Neural progenitor cell (in vitro differentiated cells): ENCODE measurements at regions not wholly inside any gene's neighbourhood (a gene's known extent, or its start where the extent isn't known, plus 50 kb on each side); places are given as distances from the start of the nearest gene placed in this dataset.

Experiments
- DNase-seq: peaks from one replicate; pipeline ENCODE4 v3.0.0-alpha.2; 2016; ENCODE audit warnings: low spot score
- H2AFZ ChIP-seq: fragments of 200-600 bp; sonication (generic); replicated peaks from 2 replicates; pipeline ENCODE4 v1.6.1; 2016; ENCODE audit warnings: antibody characterized with exemption
- H3F3A ChIP-seq: fragments of 200-600 bp; sonication (generic); 2 replicates; pipeline ENCODE4 v1.6.1; 2016; ENCODE audit warnings: antibody characterized with exemption, low read depth
- H3K27ac ChIP-seq: fragments of 200-600 bp; sonication (generic); 2 replicates; pipeline ENCODE4 v1.5.1; 2016; ENCODE audit warnings: mild to moderate bottlenecking
- H3K27me3 ChIP-seq: fragments of 200-600 bp; sonication (generic); 2 replicates; pipeline ENCODE4 v1.6.1; 2016; ENCODE audit warnings: mild to moderate bottlenecking, moderate library complexity
- H3K36me3 ChIP-seq: fragments of 200-600 bp; sonication (generic); 2 replicates; pipeline ENCODE4 v1.5.1; 2016
- H3K4me1 ChIP-seq: fragments of 200-600 bp; sonication (generic); 2 replicates; pipeline ENCODE4 v1.6.1; 2016; ENCODE audit warnings: mixed run types
- H3K4me2 ChIP-seq: fragments of 200-600 bp; sonication (generic); 2 replicates; pipeline ENCODE4 v1.6.1; 2016
- H3K4me3 ChIP-seq: fragments of 200-600 bp; sonication (generic); 2 replicates; pipeline ENCODE4 v1.5.1; 2016
- H3K79me2 ChIP-seq: fragments of 200-600 bp; sonication (generic); 2 replicates; pipeline ENCODE4 v1.6.1; 2016; ENCODE audit warnings: low read depth
- H3K9ac ChIP-seq: fragments of 200-600 bp; sonication (generic); 2 replicates; pipeline ENCODE4 v1.6.1; 2016
- H3K9me3 ChIP-seq: fragments of 200-600 bp; sonication (generic); 2 replicates; pipeline ENCODE4 v1.5.1; 2016; ENCODE audit warnings: low read depth
- H4K20me1 ChIP-seq: fragments of 200-600 bp; sonication (generic); 2 replicates; pipeline ENCODE4 v1.6.1; 2016; ENCODE audit warnings: low read depth
- H3K27ac Mint-ChIP-seq: 3 replicates; pipeline ENCODE4 v1.8.0; 2021; ENCODE audit warnings: mixed read lengths
- H3K27me3 Mint-ChIP-seq: 2 replicates; pipeline ENCODE4 v1.8.0; 2022; ENCODE audit warnings: low read depth, mild to moderate bottlenecking, inconsistent platforms, moderate library complexity, mixed read lengths; ENCODE audit not compliant: insufficient read depth
- H3K36me3 Mint-ChIP-seq: 3 replicates; pipeline ENCODE4 v1.8.0; 2021; ENCODE audit warnings: mixed read lengths
- H3K4me1 Mint-ChIP-seq: 3 replicates; pipeline ENCODE4 v1.8.0; 2021; ENCODE audit warnings: mixed read lengths
- H3K4me3 Mint-ChIP-seq: 3 replicates; pipeline ENCODE4 v1.8.0; 2021; ENCODE audit warnings: mild to moderate bottlenecking, moderate library complexity, mixed read lengths
- H3K9me3 Mint-ChIP-seq: 3 replicates; pipeline ENCODE4 v1.8.0; 2020; ENCODE audit warnings: mixed read lengths
- EZH2 ChIP-seq: fragments of 200-600 bp; sonication (generic); IDR thresholded peaks from 2 replicates; pipeline ENCODE4 v1.6.1; 2017; ENCODE audit warnings: antibody characterized with exemption, mild to moderate bottlenecking, moderate library complexity
- EZH2phosphoT487 ChIP-seq: fragments of 200-600 bp; sonication (generic); IDR thresholded peaks from 2 replicates; pipeline ENCODE4 v1.6.1; 2017; ENCODE audit warnings: antibody characterized with exemption
- TF ChIP-seq, protein P1 (sequence below): fragments of 200-600 bp; sonication (generic); IDR thresholded peaks from 2 replicates; pipeline ENCODE4 v1.5.1; 2017; ENCODE audit warnings: antibody characterized with exemption, mild to moderate bottlenecking

DNA sequence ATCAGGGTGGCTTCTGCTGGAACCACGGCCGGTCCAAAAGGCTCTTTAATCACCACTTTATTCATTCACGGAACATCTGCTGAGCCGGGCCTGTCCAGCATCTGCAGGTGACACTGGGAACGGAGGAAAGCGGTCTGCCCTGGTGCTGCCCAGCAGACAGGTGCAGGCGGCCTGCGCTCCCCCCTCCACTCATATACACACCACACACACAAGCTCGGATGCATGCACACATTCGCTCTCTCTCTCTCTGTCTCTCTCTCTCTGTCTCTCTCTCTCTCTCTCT, 736.9 kb downstream of the BRD1 start:
- H3K9ac ChIP-seq, result no peak overlapping the region
- no peak overlapping the region for H3K4me2 ChIP-seq
- Mint-ChIP-seq H3K36me3 (no peaks in the 10 kb centered on the region), H3K27ac (no peak overlapping the region), H3K4me3 (no peak overlapping the region), H3K27me3 (peaks cover 12% of the 10 kb centered on the region), H3K4me1 (peaks cover 5% of the 10 kb centered on the region), H3K9me3 (no peaks in the 10 kb centered on the region)
- no peak for DNase-seq
- no peaks in the 10 kb centered on the region for H3K9me3 ChIP-seq
- no peak overlapping the region for H3K4me3 ChIP-seq
- no peaks in the 10 kb centered on the region for H3F3A ChIP-seq
- no peak overlapping the region for H2AFZ ChIP-seq
- TF ChIP-seq EZH2phosphoT487 (no peak), EZH2 (no peak)
- TF ChIP-seq, protein P1, sequence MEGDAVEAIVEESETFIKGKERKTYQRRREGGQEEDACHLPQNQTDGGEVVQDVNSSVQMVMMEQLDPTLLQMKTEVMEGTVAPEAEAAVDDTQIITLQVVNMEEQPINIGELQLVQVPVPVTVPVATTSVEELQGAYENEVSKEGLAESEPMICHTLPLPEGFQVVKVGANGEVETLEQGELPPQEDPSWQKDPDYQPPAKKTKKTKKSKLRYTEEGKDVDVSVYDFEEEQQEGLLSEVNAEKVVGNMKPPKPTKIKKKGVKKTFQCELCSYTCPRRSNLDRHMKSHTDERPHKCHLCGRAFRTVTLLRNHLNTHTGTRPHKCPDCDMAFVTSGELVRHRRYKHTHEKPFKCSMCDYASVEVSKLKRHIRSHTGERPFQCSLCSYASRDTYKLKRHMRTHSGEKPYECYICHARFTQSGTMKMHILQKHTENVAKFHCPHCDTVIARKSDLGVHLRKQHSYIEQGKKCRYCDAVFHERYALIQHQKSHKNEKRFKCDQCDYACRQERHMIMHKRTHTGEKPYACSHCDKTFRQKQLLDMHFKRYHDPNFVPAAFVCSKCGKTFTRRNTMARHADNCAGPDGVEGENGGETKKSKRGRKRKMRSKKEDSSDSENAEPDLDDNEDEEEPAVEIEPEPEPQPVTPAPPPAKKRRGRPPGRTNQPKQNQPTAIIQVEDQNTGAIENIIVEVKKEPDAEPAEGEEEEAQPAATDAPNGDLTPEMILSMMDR, result no peak
- no peak overlapping the region for H3K27ac ChIP-seq
- H3K79me2 ChIP-seq, result no peaks in the 10 kb centered on the region
- no peaks in the 10 kb centered on the region for H3K4me1 ChIP-seq
- no peaks in the 10 kb centered on the region for H3K27me3 ChIP-seq
- H4K20me1 ChIP-seq, result no peaks in the 10 kb centered on the region
- no peaks in the 10 kb centered on the region for H3K36me3 ChIP-seq

DNA sequence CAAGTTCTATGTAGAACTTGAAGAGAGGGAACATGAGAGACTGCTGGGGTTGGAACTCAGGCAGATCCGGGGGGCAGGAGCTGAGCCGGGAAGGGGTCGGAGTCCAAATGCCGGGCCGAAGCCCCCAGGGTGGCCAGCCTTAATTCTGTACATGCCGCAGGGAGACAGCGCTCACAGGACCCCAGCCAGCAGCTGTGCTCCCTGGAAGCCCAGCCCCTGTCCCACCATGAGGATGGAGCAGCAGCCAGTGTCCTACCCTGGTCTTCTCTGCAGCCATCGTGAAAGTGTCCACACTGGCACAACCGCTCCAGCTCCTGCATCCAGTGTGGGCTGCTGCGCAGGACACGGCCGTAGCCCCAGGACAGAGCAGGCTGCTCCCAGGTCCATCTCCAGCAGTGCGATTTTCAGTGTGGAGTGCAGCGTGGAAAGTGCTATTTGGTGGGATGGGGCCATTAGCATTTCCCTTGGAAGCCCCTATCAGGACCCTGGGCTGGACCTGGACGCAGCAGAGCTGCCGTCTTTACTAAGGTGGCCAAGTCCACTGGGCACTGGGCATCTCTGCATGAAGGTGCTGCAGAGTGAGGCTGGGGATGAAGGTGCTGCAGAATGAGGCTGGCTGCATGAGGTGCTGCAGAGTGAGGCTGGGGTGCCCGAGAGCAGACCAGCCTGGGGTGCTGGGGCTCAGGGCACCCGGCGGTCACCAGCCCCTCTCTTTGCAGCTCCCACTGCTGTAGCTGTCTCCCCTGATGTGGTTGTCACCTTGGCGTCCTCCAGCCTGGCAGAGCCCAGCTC, 737.4 kb downstream of the BRD1 start:
- Histone ChIP-seq H3K9me3 (no peaks in the 10 kb centered on the region), H3K79me2 (no peaks in the 10 kb centered on the region), H3K4me1 (no peaks in the 10 kb centered on the region), H3F3A (no peaks in the 10 kb centered on the region), H3K27ac (no peak overlapping the region), H4K20me1 (no peaks in the 10 kb centered on the region), H3K4me3 (no peak overlapping the region), H3K4me2 (no peak overlapping the region), H3K36me3 (no peaks in the 10 kb centered on the region), H2AFZ (no peak overlapping the region), H3K9ac (no peak overlapping the region), H3K27me3 (no peaks in the 10 kb centered on the region)
- Mint-ChIP-seq H3K9me3 (no peaks in the 10 kb centered on the region), H3K27ac (no peak overlapping the region), H3K36me3 (no peaks in the 10 kb centered on the region), H3K4me3 (no peak overlapping the region), H3K27me3 (peaks cover 12% of the 10 kb centered on the region), H3K4me1 (peaks cover 5% of the 10 kb centered on the region)
- TF ChIP-seq EZH2 (no peak), EZH2phosphoT487 (no peak)
- TF ChIP-seq, protein P1, result no peak
- no peak for DNase-seq

DNA sequence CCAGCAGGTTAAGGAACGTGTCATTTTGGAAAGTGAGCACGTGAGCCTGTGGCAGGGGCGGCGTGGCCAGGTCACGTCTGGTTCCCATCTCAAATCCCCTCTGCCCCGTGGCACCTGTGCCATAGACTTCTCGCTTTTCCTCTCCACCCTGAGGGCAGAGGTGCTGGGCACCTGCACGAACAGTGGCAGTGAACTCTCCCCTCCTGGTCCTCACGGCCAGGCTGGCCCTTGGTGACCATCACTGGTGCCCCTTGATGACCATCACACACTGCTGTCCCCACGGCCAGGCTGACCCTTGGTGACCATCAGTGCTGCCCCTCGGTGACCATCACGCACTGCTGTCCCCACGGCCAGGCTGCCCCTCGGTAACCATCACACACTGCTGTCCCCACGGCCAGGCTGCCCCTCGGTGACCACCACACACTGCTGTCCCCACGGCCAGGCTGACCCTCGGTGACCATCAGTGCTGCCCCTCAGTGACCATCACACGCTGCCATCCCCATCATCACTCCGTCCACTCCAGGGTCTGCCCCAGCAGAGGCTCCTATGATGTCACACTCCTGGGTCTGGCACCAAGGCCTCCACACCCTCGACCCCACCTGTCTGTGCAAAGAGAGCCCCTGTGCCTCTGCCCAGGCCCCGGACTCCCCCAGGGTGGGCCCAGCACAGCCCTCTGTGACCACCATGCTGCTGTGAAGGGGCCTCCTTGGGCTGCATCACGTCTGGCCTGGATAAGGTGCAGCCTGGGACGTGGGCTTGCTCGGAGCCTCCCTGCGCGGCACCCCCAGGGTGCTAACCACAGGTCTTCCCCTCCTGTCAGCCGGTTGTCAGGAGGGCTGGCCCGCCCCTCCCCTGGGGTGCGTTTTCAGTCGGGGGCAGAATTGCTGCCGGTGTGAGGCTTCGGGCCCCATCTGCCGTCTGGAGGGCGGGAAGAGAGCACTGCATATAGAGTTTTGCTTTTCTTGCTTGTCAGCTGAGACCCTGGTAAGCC, 738.6 kb downstream of the BRD1 start:
- H3K27me3 Mint-ChIP-seq, result peaks cover 14% of the 10 kb centered on the region

More for the DNA sequence above, 738.6 kb downstream of the BRD1 start:
- TF ChIP-seq EZH2, result no peak
- no peak for TF ChIP-seq EZH2phosphoT487
- TF ChIP-seq, protein P1, result no peak
- DNase-seq, result no peak
- Histone ChIP-seq H3K27ac (no peak overlapping the region), H3K27me3 (no peaks in the 10 kb centered on the region), H3K9ac (no peak overlapping the region), H2AFZ (no peak overlapping the region), H3K9me3 (no peaks in the 10 kb centered on the region), H3F3A (no peaks in the 10 kb centered on the region), H4K20me1 (no peaks in the 10 kb centered on the region), H3K79me2 (no peaks in the 10 kb centered on the region), H3K4me1 (no peaks in the 10 kb centered on the region), H3K4me2 (no peak overlapping the region), H3K4me3 (no peak overlapping the region), H3K36me3 (no peaks in the 10 kb centered on the region)
- peaks cover 5% of the 10 kb centered on the region for H3K4me1 Mint-ChIP-seq
- H3K4me3 Mint-ChIP-seq, result no peak overlapping the region
- no peaks in the 10 kb centered on the region for H3K36me3 Mint-ChIP-seq
- H3K9me3 Mint-ChIP-seq, result no peaks in the 10 kb centered on the region
- H3K27ac Mint-ChIP-seq, result no peak overlapping the region
